Stimulated activated CD4-positive, alpha-beta T cell treated with anti-CD3 and anti-CD28 coated beads, Interleukin-15, amount 100 ng/mL, for 48 hours (primary cell): ENCODE measurements at regions not wholly inside any gene's neighbourhood (a gene's known extent, or its start where the extent isn't known, plus 50 kb on each side); places are given as distances from the start of the nearest gene placed in this dataset.
A peak's percentile ranks its signal among the peaks of the same experiment; 100 is the strongest.

Experiments
- DNase-seq, 2 donors: peaks; one replicate each; pipeline ENCODE4 v3.0.0-alpha.2; 2020; ENCODE audit warnings: low read depth in 2 of 2

DNA sequence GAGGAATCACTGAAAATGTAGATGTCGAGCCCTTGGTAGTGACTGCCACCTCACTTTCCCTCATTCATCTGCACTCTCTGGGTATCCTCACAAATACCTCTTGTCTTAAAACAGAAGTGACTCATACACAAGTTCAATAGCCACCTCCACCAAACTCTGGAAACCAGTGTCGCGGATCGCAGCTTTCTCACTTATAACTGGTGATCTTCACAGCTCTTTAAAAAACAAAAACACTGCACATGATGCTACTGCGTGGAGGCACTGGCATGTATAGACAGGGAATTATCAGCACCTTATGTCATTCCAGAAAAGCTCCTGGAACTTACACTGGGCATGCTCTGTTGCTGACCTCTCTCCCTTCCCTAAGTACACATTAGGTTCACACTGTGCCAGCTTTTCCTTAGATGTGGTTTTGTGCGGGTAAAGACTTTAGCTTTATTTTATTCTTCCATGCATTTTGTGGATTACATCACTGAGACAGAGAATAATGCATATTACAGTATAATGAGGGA, 425.5 kb upstream of the CADM1 start:
- DNase-seq: no peak

DNA sequence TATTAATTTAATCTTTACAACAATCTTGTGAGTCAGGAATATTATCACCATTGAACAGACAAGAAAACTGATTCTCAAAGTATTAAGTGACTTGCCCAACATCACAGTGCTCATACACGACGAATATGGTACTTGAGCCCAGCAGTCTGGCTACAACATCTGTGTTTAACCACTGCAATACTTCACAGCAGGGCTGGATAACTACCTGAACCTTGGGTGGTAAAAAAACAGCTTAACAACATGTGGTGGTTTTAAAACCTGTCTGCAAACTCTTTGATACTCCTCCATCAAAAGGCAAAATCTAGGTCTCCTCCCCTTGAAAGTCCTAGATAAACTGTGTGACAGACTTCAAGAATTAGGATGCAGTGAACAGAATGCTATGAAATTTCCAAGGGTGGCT, 424.6 kb upstream of the CADM1 start:
- DNase-seq: no peak

DNA sequence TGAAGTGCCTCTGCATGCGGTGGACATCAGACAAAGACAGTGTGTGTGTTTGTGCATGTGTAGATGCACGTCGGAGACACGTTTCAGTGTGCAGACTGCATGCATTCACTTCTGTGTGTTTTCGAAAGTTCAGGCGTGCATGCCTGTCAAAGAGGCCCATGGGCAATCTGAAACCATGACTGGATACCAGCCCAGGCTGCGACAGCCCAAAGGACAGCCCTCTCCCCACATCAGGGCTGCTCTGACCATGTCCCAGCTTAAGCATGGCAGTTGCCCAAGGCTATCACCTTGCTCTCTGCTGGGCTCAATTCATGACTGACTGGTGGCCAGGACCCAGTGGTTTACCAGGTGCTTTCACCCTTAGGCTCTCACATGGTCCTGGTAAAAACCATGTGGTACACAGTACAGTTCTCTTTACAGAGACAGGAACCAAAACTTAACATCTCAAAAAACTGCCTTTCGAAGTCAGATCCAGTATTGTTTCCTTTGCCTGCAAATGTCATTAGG, 423.7 kb upstream of the CADM1 start:
- DNase-seq: no peak

DNA sequence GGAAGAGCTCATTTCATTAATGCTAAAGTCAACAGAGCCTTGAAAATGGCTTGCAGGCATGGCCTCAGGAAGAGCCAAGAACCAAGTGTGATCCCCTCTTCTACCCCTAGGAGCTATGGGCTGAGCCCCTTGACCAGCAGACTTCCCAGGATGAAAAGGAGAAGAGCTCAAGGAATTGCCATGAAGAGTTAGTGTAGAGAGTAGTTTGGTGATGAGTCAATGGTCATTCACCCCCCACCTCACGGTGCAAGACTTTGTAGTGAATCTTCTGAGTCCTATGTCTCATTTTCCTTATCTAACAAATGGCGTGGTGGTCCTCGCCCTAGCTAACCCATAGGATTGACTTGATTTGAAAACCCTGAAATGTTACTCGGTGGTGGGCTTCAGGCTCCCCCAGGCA, 422.4 kb upstream of the CADM1 start:
- no peak for DNase-seq

DNA sequence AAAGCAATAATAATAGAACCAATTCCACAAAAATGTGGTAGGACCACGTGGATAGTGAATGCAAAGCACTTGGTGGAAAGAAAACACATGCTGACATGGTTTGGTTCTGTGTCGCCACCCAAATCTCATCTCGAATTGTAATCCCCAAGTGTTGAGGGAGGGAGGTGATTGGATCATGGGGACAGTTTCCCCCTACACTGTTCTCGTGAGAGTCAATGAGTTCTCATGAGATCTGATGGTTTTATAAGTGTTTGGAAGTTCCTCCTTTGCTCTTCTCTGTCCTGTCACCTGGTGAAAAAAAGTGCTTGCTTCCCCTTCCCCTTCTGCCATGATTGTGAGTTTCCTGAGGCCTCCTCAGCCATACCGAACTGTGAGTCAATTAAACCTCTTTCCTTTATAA, 421.9 kb upstream of the CADM1 start:
- DNase-seq: no peak

DNA sequence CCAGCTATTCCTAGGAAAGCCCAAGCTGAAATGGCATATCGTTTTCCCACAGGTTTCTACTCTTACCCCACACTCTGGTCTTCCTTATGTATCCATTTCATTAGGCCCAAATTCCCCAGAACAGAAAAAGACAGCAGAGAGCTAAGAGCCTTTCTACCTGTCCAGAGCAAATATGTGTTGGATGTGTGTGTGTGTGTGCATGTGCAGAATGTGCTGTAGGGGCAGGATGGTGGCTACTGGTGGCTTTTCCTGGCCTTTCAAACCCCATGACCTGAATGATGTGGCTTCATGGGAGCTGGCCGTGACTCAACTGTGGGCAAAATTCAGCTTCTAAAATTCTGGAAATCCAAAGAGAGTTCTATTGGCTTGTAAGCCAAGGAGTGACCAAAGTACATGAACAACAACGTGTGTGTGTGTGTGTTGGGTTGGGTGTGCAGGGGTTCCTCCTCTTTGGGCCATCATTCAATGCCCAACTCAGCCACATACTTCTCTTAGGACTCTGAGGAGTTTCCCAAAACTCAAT, 421.4 kb upstream of the CADM1 start:
- DNase-seq: no peak

DNA sequence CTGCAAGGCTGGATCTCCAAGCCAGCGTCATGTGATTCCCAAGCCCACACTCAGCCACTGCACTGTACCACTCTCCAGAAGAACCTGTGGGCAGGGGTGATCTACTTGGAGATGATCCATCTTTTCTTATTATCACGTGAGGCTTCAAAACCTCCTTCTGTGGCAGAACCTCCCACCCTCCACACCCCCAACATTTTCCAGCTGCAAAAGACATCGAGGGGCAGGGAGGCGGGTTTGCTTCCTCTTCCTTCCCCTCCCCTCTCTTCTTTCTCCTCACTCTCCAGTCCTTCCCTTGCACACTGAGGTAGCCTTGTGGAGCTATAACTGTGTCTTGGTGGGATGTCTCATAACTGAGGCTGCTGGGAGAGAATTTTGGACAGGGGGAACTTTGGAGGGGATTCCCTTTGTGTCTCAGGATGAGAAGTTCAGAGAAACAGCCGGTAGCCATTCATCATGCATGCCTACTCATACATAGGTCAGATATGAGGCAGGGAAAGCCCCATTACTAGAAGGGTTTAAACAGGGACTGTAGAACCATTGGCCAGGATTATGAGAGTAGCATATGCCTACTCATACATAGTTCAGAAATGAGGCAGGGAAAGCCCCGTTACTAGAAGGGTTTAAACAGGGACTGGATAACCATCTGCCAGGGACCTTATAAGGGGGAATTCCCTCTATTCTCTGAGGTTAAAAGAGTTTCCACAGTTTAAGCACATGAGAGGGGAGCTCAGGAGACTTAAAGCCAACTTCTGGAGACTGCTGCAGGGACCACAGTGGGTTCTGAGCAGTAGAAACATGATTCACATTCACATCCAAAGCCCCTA, 420.7 kb upstream of the CADM1 start:
- DNase-seq: peak in 1 of 2 donors; percentile 14

DNA sequence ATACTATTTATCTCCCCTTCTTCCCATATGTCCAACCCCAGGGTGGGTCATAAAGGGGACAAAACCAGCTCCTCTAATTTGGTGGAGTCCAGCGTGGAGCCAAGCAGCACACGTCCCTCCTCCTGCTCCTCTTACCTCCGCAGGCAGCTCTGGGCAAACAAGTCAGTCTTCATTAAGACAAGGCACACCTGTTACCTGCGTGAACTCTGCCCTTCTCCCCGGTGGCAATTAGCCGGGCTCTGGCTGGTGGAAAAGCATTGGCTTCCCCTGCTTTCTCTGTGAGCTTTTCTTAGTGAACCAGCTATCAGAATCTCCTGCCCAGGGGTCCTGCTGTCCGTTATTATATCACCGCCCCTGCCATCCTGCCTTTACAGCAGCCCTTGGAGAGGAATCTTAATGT, 418.7 kb upstream of the CADM1 start:
- no peak for DNase-seq

DNA sequence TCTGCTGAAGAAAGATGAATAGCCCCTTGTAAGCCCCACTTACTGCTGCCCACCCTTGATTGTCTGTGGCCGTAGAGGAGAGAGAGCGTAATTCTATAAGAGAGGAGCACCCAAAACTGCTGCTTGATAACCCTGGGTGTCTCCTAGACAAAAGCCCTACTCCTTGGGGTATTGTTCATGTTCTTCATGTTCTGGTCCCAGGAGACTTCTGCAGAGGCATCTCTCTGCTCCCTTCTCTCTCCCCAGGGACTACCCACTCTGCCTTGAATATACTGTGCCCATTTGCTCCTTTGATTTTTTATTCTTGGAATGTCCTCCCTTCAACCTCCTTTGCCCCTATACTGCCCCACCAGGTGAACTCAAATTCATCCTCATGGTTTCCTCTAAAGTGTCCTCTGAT, 417.8 kb upstream of the CADM1 start:
- no peak for DNase-seq

DNA sequence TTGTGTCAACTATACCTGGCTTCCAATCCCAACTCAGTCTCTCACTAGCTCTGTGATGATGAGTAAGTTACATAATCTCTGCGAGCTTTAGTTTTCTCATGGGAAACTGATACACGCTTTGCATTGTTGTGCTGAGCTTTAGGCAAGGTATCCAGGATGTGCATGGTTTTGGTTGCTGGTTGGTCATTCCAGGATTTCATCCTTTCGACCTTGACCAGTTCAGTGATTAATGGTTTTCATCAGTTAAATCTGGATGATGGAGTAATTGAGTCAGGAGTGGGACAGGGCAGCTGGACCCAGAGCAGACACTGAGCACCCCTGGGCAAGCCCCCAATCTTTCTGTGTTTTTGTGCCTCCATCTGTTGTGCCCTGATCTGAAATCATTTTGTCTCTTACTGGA, 417.3 kb upstream of the CADM1 start:
- no peak for DNase-seq

DNA sequence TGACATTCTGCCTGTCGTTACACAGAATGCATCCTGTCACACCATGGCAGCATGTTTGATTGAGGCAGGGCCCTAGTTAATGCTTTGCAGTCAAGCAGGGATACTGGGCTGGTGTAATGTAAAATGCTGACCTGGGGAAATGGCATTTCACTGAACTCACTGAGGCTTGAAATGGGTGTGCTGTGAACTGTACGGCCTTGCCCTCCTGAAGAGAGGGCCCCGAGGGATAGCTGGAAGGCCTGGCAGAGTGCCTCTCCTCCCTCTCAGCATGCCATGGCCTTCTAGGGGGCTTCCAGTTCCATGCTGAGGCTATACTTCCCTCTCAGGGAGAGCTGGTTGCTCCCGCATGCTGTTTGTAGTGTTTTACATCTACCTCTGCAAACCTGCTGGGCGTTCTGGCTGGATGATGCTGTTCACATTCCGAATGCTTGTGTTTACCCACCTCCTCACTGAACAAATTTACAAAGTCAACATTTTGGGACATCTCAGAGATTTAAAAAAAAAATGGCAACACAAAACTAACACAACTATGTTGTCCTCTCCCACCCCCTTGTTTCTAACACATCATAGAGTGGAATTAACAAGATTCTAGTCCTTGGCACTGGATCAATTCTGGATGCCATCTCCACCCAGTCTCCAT, 416.7 kb upstream of the CADM1 start:
- DNase-seq: no peak

DNA sequence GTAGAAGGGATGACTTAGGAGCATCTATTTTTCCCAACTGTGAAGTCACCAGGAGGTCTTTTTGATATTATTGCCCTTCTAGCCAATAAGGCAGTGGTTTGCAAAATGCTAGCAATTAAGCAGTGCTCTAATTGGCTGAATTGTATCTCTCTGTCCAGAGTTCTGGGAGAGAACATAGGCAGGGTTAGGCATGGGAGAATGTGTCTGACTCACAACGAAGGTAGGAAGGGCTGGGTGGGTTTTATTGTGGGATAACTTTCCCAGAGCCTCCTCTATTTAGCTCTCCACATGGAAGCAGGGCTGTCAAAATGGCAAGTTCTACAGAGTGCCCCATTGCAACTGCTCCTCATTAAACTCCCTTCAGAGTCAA, 415.9 kb upstream of the CADM1 start:
- DNase-seq: no peak

DNA sequence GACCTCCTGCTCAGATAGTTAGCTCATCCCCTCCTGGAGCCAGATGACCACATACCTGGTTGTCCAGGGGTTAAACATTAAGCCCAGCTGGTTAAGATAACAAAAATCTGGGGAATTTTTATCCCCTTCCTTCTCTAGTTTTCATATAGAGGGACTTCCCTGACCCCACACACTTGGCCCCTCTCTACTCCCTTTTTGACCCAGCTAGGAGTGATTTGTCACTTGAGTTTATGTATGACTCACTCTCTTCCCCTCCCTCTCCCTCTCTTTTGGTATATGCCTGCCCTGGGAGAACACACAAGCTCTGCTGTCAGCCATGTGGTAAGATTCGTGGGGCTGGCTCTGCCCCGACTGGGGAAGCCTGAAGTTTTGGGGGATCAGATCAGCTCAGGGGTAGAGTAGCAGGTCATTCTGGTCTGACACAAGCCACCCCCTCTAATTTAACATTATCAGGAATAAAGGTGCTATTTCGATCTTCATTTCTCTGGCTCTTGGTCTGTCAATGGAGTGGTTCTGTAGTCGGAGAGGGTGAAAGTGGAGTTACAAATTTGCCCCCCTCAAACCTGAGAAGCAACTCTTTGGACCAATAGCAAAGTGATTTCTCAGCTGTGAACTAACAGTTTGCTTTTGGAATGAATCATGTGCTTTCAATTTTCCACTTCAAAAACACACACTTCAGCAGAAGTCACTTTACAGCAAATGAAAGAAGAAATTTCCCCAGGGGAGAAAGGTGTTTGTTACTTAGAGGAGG, 415.3 kb upstream of the CADM1 start:
- no peak for DNase-seq

DNA sequence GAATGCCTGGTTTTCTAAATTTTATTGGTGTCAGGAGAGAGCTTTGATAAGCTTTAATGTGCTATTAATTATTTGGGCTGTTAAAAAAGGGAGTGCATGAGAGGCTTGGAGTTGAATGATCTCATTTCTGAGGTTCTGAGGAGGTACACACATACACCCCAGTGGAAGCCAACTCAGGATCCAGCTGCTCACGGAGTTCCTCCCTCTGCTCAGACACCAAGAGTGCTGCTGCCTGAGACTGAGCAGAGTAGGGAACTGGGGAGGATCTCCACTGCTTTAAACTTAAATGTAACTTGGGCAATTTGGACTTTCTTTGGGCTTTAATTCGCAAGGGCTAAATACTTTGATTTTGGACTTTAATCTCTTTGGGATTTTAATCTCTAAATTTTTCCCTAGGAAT, 414.4 kb upstream of the CADM1 start:
- DNase-seq: no peak

DNA sequence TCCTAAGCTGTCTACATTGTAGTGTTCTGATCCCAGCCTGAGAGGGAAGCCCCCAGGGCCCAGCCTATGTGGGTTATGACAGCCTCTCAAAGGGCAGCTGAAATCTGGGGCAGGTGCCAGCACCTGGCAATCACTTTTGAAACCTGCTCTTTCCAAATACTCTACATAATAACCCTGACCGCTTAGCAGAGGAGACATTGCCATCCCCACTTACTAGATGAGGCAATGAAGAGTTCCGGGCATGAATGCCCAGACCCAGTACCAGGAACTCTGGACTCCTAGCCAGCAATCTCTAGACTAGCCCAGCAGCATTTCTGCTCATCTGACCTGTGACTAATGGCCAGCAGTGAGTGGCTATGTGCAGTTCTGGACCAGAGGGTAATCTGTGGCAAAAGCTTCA, 412.4 kb upstream of the CADM1 start:
- DNase-seq: no peak

DNA sequence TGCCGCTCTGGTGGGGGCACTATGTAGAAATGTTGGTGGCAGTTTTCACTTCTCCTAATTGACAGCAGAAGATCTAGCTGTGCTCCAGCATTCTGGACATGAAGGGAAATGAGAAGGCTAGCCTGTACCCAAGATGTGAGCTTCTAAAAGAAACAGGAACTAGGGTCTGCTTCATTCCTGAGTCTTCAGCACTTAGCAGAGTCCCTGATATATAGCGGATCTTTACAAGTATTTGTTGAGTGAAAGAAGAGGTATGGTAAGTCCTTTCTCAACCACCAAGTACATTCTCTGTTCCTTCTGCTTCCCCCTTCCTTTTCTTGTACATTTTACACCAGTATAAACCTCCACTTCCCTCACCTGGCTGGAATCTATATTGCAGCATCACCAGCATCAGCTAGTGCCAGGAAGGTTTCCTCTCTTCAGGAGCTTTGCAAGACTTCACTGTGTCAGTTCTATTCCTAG, 408.3 kb upstream of the CADM1 start:
- no peak for DNase-seq

DNA sequence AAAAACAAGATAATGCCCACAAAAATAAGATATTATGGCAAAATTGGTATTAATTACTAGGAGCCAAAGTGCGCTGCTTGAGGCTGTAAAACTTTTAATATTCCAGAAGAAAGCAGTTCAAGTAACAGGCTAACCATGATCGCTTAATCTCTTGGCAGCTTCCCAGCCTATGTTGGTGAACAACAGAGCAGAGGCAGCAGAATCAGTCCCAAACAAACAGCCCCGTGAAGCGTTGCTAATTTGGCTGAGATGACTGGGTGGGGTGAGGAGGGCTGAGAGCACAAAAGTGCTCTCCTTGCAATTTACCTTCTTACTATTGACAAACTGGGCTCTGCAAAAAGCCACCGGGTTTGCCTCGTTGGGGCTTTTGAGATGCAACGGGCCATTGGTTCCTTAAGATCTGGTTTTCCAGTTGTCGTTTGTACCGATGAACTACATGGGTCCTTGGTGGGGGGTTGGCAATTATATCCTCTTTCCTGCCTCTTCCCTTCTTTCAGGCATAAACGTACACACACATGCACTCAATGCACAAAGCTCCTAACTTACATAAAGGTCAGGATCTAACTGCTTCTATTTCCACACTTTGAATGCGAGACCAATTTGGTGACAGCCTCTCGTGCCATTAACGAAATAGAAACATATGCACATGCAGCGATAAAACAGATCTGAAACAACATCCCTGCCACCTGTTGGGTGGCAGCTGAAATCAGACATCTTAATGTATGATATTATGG, 407.6 kb upstream of the CADM1 start:
- DNase-seq: no peak

DNA sequence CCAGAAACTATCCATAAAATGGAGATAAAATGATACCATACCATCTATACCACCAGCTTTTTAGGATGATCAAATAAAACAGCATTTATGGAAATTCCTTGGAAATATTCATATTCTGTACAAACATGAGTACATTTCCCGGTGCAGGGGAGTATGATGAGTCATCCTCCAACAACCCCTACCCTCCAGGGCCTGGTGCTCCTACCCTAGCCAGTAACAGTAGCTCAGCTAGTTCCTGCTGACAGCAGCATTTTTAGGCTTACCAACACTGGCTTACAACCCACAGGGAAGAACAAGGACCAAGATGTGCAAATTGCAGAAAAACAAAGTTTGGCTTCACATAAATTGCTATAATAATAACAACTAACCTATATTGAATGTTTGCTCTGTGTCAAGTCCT, 406.2 kb upstream of the CADM1 start:
- no peak for DNase-seq

DNA sequence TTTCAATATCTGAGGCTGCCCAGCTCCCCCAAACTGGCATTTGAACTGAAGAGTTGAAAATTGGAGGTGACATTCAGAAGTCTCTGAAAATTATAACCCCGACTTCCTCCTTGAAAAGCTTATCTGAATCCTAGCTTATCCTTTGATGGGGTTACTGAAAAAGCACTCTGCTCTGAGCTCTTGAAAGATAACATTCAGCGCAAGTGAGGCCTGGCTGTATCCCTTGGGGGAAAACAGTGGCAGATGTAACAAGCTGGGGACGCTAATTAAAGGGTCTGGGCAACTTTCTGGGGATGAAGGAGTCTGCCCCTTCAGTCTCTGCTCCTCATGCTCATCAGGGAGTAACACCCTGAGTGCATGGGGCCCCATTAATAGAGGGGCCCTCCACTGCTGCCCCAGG, 402.0 kb upstream of the CADM1 start:
- no peak for DNase-seq

DNA sequence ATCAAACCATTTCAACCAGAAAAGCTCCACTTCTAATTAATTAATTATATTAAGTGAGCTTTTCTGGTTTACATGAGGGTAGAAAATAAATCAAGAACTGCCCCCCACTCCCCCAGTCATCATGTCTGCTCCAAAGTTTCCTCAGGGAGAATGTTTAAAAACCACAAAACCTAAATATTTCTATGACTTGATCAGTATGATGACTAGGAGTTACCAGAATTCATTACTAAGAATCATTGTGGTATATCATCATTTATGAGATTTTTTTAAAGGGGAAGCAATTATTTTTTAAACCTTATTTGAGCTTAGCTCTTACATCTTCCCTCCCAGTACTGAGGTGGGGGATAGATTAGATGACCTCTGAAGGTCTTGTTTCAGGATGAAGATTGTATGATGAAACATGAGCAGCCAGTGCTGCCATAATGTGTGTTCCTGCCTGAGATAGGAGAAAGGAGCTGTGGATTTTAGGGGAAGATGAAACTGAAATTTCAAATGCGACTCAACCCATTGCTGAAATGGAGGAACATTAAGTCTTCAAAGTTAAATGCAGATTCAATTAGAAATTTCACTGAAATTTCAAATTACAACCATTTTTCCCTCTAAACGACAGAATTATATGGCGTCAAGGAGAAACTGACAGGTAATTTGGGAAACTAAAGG, 401.3 kb upstream of the CADM1 start:
- no peak for DNase-seq

DNA sequence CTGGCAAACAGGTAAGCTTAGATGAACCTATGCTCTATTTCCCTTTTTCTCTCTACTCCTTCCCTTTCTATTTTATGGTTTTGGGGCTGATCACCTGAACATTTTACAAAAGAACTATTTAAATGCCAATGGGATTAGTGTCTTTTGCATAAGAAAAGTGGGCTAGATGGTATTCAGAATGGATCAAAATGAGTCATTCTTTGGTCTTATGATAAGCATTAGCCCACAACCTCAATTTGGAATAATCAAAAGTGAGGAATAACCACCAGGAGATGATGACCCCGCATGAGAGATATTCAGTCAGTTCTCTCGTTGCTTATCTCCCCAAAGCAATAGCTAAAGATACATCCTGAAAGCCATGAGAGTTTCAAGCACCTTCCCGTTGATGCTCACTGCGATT, 399.0 kb upstream of the CADM1 start:
- DNase-seq: no peak
